ENCODE measurements at regions not wholly inside any gene's neighbourhood (a gene's known extent, or its start where the extent isn't known, plus 50 kb on each side); places are given as distances from the start of the nearest gene placed in this dataset.

GRCh38 chr14:86942936-86943335 lies 1050.0 kb downstream of the GALC start:
- TF ChIP-seq POLR2AphosphoS5 (IDR thresholded peaks at IDR 0.05; ENCODE audit: low read depth, low read length) (no peak), REST (IDR thresholded peaks at IDR 0.05; ENCODE audit: insufficient read depth in 1 of 2, low read depth in 2 of 2, low read length in 2 of 2) (no peak), TAF1 (IDR thresholded peaks at IDR 0.05; ENCODE audit: borderline replicate concordance, insufficient read depth, low read length) (no peak), FOXP2 (optimal IDR thresholded peaks at IDR 0.05; ENCODE audit: borderline replicate concordance, extremely low read depth, extremely low read length, insufficient read depth) (no peak), SIN3A (IDR thresholded peaks at IDR 0.05; ENCODE audit: borderline replicate concordance, insufficient read depth, low read length) (no peak)

Data from PFSK-1 (cell line).